Keratinocyte (primary cell): ENCODE measurements at regions not wholly inside any gene's neighbourhood (a gene's known extent, or its start where the extent isn't known, plus 50 kb on each side); places are given as distances from the start of the nearest gene placed in this dataset.

Experiments used
- CTCF ChIP-seq, 3 experiments: IDR thresholded peaks in 1 of 3; conservative IDR thresholded peaks in 1 of 3; optimal IDR thresholded peaks in 1 of 3; 2 replicates in 2 of 3; 3 replicates in 1 of 3; pipeline versions ENCODE3 to v1.5.1; 2011; ENCODE audit warnings: low read length in 3 of 3, mild to moderate bottlenecking in 3 of 3, moderate library complexity in 2 of 3, control low read depth in 1 of 3, inconsistent platforms in 1 of 3; ENCODE audit not compliant: insufficient read depth in 2 of 3; ENCODE audit errors: extremely low read depth in 1 of 3
- EZH2 ChIP-seq: IDR thresholded peaks from one replicate; pipeline ENCODE4 v1.6.1; 2012; ENCODE audit warnings: inconsistent platforms, mild to moderate bottlenecking, low read length, moderate library complexity

GRCh38 chr2:158034198-158034866, 67.3 kb upstream of the UPP2 start:
- no peak for TF ChIP-seq EZH2
- TF ChIP-seq CTCF (optimal IDR thresholded peaks at IDR 0.05 in 1 of 3, IDR thresholded peaks at IDR 0.05 in 1 of 3, conservative IDR thresholded peaks at IDR 0.05 in 1 of 3; ENCODE audit: extremely low read depth in 1 of 3, insufficient read depth in 2 of 3, low read length in 3 of 3) = peak; percentile 59 to 75 (median 65)
